ENCODE measurements at regions not wholly inside any gene's neighbourhood (a gene's known extent, or its start where the extent isn't known, plus 50 kb on each side); places are given as distances from the start of the nearest gene placed in this dataset.

DNA sequence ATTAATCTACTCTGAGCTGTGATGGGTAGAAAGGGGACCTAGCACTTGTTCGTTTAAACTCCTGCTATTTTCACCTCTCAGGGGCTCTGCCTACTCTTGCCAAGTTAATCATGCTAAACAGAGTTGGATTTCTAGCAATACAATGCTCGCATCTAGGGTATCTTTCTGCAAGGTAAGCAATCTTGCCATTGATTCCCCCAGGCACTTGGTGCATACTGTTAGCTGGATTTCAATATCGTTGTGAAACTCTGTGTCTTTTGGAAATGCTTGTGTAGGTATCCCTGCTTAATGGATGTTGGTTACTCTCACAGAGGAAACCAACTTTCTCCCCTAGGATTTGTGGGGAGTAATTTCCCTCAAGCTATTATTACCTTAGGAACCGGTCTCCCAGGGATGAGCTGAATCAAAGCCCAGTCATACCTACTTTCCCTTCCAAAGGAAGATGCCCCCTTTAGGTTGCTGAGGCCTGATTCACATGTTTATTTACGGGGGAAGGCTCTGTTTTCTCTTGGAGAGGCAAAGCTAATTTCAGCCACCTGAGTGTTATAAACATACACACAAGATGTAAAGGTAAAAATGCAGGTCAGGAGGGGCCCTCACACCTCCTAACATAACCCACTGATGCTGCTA is 366.8 kb downstream of the FBXW7 start:
- TF ChIP-seq FOXP2 (optimal IDR thresholded peaks at IDR 0.05; ENCODE audit: borderline replicate concordance, extremely low read depth, extremely low read length, insufficient read depth) (no peak), TAF1 (IDR thresholded peaks at IDR 0.05; ENCODE audit: borderline replicate concordance, insufficient read depth, low read length) (no peak), POLR2AphosphoS5 (IDR thresholded peaks at IDR 0.05; ENCODE audit: low read depth, low read length) (no peak), SIN3A (IDR thresholded peaks at IDR 0.05; ENCODE audit: borderline replicate concordance, insufficient read depth, low read length) (no peak)
- TF ChIP-seq, protein P1, sequence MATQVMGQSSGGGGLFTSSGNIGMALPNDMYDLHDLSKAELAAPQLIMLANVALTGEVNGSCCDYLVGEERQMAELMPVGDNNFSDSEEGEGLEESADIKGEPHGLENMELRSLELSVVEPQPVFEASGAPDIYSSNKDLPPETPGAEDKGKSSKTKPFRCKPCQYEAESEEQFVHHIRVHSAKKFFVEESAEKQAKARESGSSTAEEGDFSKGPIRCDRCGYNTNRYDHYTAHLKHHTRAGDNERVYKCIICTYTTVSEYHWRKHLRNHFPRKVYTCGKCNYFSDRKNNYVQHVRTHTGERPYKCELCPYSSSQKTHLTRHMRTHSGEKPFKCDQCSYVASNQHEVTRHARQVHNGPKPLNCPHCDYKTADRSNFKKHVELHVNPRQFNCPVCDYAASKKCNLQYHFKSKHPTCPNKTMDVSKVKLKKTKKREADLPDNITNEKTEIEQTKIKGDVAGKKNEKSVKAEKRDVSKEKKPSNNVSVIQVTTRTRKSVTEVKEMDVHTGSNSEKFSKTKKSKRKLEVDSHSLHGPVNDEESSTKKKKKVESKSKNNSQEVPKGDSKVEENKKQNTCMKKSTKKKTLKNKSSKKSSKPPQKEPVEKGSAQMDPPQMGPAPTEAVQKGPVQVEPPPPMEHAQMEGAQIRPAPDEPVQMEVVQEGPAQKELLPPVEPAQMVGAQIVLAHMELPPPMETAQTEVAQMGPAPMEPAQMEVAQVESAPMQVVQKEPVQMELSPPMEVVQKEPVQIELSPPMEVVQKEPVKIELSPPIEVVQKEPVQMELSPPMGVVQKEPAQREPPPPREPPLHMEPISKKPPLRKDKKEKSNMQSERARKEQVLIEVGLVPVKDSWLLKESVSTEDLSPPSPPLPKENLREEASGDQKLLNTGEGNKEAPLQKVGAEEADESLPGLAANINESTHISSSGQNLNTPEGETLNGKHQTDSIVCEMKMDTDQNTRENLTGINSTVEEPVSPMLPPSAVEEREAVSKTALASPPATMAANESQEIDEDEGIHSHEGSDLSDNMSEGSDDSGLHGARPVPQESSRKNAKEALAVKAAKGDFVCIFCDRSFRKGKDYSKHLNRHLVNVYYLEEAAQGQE (IDR thresholded peaks at IDR 0.05; ENCODE audit: insufficient read depth in 1 of 2, low read depth in 2 of 2, low read length in 2 of 2), result no peak

DNA sequence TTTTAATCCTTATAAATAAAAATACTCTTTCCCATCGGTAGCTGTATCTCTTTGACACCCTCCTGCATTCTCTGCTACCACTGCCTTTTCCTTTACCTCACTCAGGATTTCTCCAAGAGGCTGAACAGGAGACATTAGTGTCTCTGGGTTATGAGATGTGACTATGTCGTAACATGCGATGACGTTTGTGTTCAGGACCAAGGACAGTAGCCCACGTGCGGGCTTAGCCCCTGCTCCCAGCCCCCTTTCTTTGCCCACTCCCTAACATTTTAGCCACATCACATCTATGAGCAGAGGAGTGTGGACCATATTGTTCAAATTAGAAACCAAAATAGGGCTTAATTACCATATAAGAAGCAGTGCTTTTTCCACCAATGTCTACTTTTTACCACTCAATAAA is 369.3 kb downstream of the FBXW7 start:
- TF ChIP-seq TAF1 (IDR thresholded peaks at IDR 0.05; ENCODE audit: borderline replicate concordance, insufficient read depth, low read length) (no peak), SIN3A (IDR thresholded peaks at IDR 0.05; ENCODE audit: borderline replicate concordance, insufficient read depth, low read length) (no peak)
- TF ChIP-seq, protein P1 (IDR thresholded peaks at IDR 0.05; ENCODE audit: insufficient read depth in 1 of 2, low read depth in 2 of 2, low read length in 2 of 2), result peak; percentile 75 to 94

GRCh38 chr4:152165846-152166245 is 370.0 kb downstream of the FBXW7 start:
- TF ChIP-seq FOXP2 (optimal IDR thresholded peaks at IDR 0.05; ENCODE audit: borderline replicate concordance, extremely low read depth, extremely low read length, insufficient read depth) (no peak), TAF1 (IDR thresholded peaks at IDR 0.05; ENCODE audit: borderline replicate concordance, insufficient read depth, low read length) (no peak)

GRCh38 chr4:152165146-152165545 is 370.7 kb downstream of the FBXW7 start:
- TF ChIP-seq TAF1 (IDR thresholded peaks at IDR 0.05; ENCODE audit: borderline replicate concordance, insufficient read depth, low read length) (no peak), SIN3A (IDR thresholded peaks at IDR 0.05; ENCODE audit: borderline replicate concordance, insufficient read depth, low read length) (no peak), FOXP2 (optimal IDR thresholded peaks at IDR 0.05; ENCODE audit: borderline replicate concordance, extremely low read depth, extremely low read length, insufficient read depth) (no peak)
- TF ChIP-seq, protein P1 (IDR thresholded peaks at IDR 0.05; ENCODE audit: insufficient read depth in 1 of 2, low read depth in 2 of 2, low read length in 2 of 2), result no peak

DNA sequence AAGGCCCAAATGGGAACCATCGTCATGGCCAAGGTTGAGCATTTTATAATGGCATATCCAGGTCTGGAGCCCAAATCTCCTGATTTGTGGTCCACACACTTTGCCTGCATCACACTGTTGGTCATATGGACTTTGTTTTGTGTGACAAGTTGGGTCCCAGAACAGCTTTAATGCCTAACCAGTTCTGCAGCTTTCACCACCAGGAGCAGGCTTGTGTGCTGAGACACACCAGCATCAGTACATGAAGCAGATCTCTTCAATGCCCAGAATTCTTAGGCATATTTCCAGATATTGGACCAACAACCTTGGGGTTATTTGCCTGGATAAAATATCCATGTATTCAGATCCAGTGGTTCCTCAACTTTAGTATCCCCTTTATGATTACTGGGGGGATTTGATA is 371.3 kb downstream of the FBXW7 start:
- TF ChIP-seq SIN3A (IDR thresholded peaks at IDR 0.05; ENCODE audit: borderline replicate concordance, insufficient read depth, low read length), result no peak
- no peak for TF ChIP-seq POLR2AphosphoS5 (IDR thresholded peaks at IDR 0.05; ENCODE audit: low read depth, low read length)

DNA sequence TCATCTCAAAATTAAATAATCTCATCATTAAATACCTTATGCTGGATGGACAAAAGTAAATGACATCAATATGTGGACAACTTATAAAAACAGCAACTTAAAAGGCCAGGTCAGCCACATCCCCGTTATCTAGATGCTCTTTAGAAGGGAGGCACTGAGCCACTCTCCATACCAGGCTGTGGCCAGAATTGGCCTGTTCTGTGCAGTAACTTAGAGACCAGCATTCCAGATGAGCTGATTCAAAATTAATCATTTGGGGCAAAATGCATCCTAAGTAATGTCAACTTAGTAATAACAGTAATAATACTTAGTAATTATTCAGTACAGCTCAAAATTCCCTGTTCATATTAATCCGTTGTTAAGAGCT is 373.6 kb downstream of the FBXW7 start:
- TF ChIP-seq, protein P1 (IDR thresholded peaks at IDR 0.05; ENCODE audit: insufficient read depth in 1 of 2, low read depth in 2 of 2, low read length in 2 of 2), result no peak
- TF ChIP-seq SIN3A (IDR thresholded peaks at IDR 0.05; ENCODE audit: borderline replicate concordance, insufficient read depth, low read length) (no peak), FOXP2 (optimal IDR thresholded peaks at IDR 0.05; ENCODE audit: borderline replicate concordance, extremely low read depth, extremely low read length, insufficient read depth) (no peak), POLR2AphosphoS5 (IDR thresholded peaks at IDR 0.05; ENCODE audit: low read depth, low read length) (no peak), TAF1 (IDR thresholded peaks at IDR 0.05; ENCODE audit: borderline replicate concordance, insufficient read depth, low read length) (no peak)

Measured in PFSK-1 (cell line).